ENCODE measurements at regions not wholly inside any gene's neighbourhood (a gene's known extent, or its start where the extent isn't known, plus 50 kb on each side); places are given as distances from the start of the nearest gene placed in this dataset.

DNA sequence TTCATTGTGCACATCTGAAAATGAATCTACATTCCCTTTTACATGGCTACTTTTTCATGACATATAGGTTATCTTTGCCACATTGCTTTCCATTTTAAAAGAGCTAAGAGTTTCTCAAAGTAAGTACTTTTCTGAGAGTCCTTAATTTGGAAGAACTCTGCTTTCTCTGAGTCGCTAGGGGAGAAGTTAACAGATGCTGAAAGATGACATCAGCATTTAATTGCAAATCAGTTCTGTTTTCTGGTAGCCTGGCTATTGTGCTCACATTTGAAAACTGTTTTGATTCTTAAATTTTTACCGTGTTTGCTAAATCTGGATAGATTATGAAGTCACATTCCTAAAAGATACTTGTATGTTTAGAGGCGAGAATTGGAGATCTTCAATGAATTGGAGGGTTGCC lies 107.7 kb upstream of the C1QTNF9B start:
- WGBS, 2 donors, result 44 to 48% methylated on average over 3 of the region's 3 CpGs
- Histone ChIP-seq H3K9me3 (no peaks in the 10 kb centered on the region), H3K27ac (no peak overlapping the region), H3K4me3 (no peak overlapping the region), H3K4me1 (peaks cover 0 to 12% (median 0%) of the 10 kb centered on the region in 4 donors), H3K36me3 (no peaks in the 10 kb centered on the region), H3K27me3 (no peaks in the 10 kb centered on the region)
- TF ChIP-seq EP300 (IDR thresholded peaks at IDR 0.05) (no peak), POLR2A (IDR thresholded peaks at IDR 0.05) (no peak)
- TF ChIP-seq, protein P1, sequence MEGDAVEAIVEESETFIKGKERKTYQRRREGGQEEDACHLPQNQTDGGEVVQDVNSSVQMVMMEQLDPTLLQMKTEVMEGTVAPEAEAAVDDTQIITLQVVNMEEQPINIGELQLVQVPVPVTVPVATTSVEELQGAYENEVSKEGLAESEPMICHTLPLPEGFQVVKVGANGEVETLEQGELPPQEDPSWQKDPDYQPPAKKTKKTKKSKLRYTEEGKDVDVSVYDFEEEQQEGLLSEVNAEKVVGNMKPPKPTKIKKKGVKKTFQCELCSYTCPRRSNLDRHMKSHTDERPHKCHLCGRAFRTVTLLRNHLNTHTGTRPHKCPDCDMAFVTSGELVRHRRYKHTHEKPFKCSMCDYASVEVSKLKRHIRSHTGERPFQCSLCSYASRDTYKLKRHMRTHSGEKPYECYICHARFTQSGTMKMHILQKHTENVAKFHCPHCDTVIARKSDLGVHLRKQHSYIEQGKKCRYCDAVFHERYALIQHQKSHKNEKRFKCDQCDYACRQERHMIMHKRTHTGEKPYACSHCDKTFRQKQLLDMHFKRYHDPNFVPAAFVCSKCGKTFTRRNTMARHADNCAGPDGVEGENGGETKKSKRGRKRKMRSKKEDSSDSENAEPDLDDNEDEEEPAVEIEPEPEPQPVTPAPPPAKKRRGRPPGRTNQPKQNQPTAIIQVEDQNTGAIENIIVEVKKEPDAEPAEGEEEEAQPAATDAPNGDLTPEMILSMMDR (IDR thresholded peaks at IDR 0.05), result no peak
- no peak for DNase-seq (ENCODE audit: low spot score in 2 of 2)

- H3K4me3 ChIP-seq, result no peak overlapping the region
- WGBS, 2 donors, result 37 to 48% methylated on average over 4 of the region's 4 CpGs
- H3K36me3 ChIP-seq, result no peaks in the 10 kb centered on the region
- no peak overlapping the region for H3K27ac ChIP-seq
- H3K9me3 ChIP-seq, result no peaks in the 10 kb centered on the region
- H3K4me1 ChIP-seq, result peaks cover 0 to 12% (median 0%) of the 10 kb centered on the region in 4 donors
- no peaks in the 10 kb centered on the region for H3K27me3 ChIP-seq
- no peak for DNase-seq (ENCODE audit: low spot score in 2 of 2)
- TF ChIP-seq EP300 (IDR thresholded peaks at IDR 0.05) (no peak), POLR2A (IDR thresholded peaks at IDR 0.05) (no peak)
- TF ChIP-seq, protein P1 (IDR thresholded peaks at IDR 0.05), result no peak
These were observed 108.5 kb upstream of the C1QTNF9B start for GRCh38 chr13:24005755-24006281.

- H3K9me3 ChIP-seq, result no peaks in the 10 kb centered on the region
- no peaks in the 10 kb centered on the region for H3K27me3 ChIP-seq
- 75 to 78% methylated on average over 11 to 16 of the region's 17 CpGs for WGBS, 2 donors
- no peak overlapping the region for H3K4me3 ChIP-seq
- H3K36me3 ChIP-seq, result no peaks in the 10 kb centered on the region
- no peak for DNase-seq (ENCODE audit: low spot score in 2 of 2)
- no peak for TF ChIP-seq EP300 (IDR thresholded peaks at IDR 0.05)
- TF ChIP-seq, protein P1 (IDR thresholded peaks at IDR 0.05), result no peak
- TF ChIP-seq POLR2A (IDR thresholded peaks at IDR 0.05), result no peak
- H3K4me1 ChIP-seq, result peaks cover 0 to 12% (median 0%) of the 10 kb centered on the region in 4 donors
- H3K27ac ChIP-seq, result no peak overlapping the region
These were observed 109.4 kb upstream of the C1QTNF9B start for GRCh38 chr13:24006520-24007248.

DNA sequence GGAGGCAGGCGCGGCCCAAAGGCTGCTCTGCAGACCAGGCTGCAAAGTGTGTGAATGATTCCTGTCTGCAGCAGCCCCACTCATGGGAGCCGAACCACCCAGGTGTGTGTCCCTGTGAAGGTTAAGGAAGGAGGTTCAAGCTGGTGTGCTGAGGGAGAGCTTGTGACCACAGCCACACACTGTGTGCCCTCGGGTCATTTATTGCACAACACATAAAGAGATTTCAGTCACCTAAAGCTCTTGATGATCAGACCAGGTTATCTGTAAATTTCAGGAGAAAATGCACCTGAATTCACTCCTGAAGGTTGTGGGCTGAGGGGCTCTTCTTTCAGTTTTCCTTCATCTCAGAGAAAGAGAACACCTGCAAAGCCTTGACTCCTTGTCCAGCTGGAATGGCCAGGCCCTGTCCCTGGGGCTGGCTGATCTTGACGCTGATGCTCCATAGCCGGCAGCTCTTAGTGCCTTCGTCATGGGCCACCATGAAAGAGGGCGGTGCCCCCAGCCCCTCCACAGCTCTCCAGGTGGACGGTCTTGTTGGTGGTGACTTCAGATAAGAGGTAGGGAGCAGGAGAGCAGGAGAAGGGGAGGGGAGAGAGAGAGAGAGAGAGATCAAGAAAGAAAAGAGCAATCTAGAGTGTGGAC lies 110.8 kb upstream of the C1QTNF9B start:
- no peaks in the 10 kb centered on the region for H3K27me3 ChIP-seq
- no peak for TF ChIP-seq EP300 (IDR thresholded peaks at IDR 0.05)
- no peak for TF ChIP-seq POLR2A (IDR thresholded peaks at IDR 0.05)
- 91% methylated on average over 9 of the region's 9 CpGs for WGBS, 2 donors
- H3K36me3 ChIP-seq, result no peaks in the 10 kb centered on the region
- no peak for DNase-seq (ENCODE audit: low spot score in 2 of 2)
- peaks cover 0 to 12% (median 0%) of the 10 kb centered on the region in 4 donors for H3K4me1 ChIP-seq
- H3K9me3 ChIP-seq, result no peaks in the 10 kb centered on the region
- H3K27ac ChIP-seq, result no peak overlapping the region
- H3K4me3 ChIP-seq, result no peak overlapping the region

DNA sequence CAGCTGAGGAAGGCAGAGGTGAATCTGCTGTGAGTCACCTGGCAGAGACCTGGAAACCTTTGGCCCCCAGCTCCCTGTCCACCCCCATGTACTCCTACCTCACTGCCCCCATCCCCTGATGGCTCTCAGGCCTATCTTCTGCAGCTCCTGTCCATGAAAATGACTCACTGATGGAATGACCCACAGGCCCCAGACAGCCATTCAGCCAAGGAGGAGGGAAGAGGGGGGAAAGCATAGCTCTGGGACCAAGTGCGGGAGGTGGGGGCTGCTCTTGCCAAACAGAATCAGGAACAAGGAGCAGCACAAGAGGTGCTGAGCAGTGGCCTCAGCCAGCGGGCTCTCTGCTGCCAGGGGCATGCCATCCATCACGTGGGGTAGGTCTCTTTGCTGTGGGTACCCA lies 111.4 kb upstream of the C1QTNF9B start:
- TF ChIP-seq EP300 (IDR thresholded peaks at IDR 0.05), result no peak
- TF ChIP-seq, protein P1 (IDR thresholded peaks at IDR 0.05), result no peak
- TF ChIP-seq POLR2A (IDR thresholded peaks at IDR 0.05), result no peak
- Histone ChIP-seq H3K27me3 (no peaks in the 10 kb centered on the region), H3K27ac (no peak overlapping the region), H3K4me3 (no peak overlapping the region), H3K36me3 (no peaks in the 10 kb centered on the region), H3K9me3 (no peaks in the 10 kb centered on the region), H3K4me1 (peaks cover 0 to 12% (median 0%) of the 10 kb centered on the region in 4 donors)
- no peak for DNase-seq (ENCODE audit: low spot score in 2 of 2)
- 67 to 82% methylated on average over 3 of the region's 3 CpGs for WGBS, 2 donors
